WTC11 (cell line): ENCODE measurements at regions not wholly inside any gene's neighbourhood (a gene's known extent, or its start where the extent isn't known, plus 50 kb on each side); places are given as distances from the start of the nearest gene placed in this dataset.

Source experiments
- EMX1 ChIP-seq: fragments of 250-450 bp; sonication (Bioruptor Pico); IDR thresholded peaks from 2 replicates; pipeline ENCODE4 v1.8.0; 2021; ENCODE audit warnings: mild to moderate bottlenecking
- ESRRA ChIP-seq: sonication (generic); formaldehyde crosslinking; IDR thresholded peaks from 2 replicates; pipeline ENCODE4 v1.8.1; 2022; ENCODE audit warnings: mild to moderate bottlenecking, missing genetic modification reagents, borderline replicate concordance
- HMGXB4 ChIP-seq: sonication (generic); formaldehyde crosslinking; IDR thresholded peaks from 2 replicates; pipeline ENCODE4 v1.8.1; 2023; ENCODE audit warnings: mild to moderate bottlenecking, moderate library complexity, missing genetic modification reagents
- JUN ChIP-seq: sonication (generic); formaldehyde crosslinking; IDR thresholded peaks from 2 replicates; pipeline ENCODE4 v1.8.0; 2023; ENCODE audit warnings: mild to moderate bottlenecking, missing genetic modification reagents
- RELA ChIP-seq: sonication (generic); formaldehyde crosslinking; IDR thresholded peaks from 2 replicates; pipeline ENCODE4 v1.8.1; 2022; ENCODE audit warnings: missing genetic modification reagents, mild to moderate bottlenecking, borderline replicate concordance
- SMAD3 ChIP-seq: sonication (generic); formaldehyde crosslinking; IDR thresholded peaks from 2 replicates; pipeline ENCODE4 v1.8.0; 2022; ENCODE audit warnings: missing genetic modification reagents, mild to moderate bottlenecking, borderline replicate concordance
- ZBTB21 ChIP-seq: sonication (generic); formaldehyde crosslinking; IDR thresholded peaks from 2 replicates; pipeline ENCODE4 v1.8.1; 2023; ENCODE audit warnings: mild to moderate bottlenecking, missing genetic modification reagents, borderline replicate concordance
- ZNF416 ChIP-seq: fragments of 250-450 bp; sonication (Bioruptor Pico); IDR thresholded peaks from 2 replicates; pipeline ENCODE4 v1.9.0; 2021; ENCODE audit warnings: mild to moderate bottlenecking, inconsistent platforms
- TF ChIP-seq, protein P1 (sequence below): sonication (generic); formaldehyde crosslinking; IDR thresholded peaks from 2 replicates; pipeline ENCODE4 v1.8.0; 2022; ENCODE audit warnings: mild to moderate bottlenecking, missing genetic modification reagents
- TF ChIP-seq, protein P2 (sequence below): fragments of 200-600 bp; IDR thresholded peaks from 2 replicates; pipeline ENCODE4 v1.8.0; 2022; ENCODE audit warnings: antibody characterized with exemption
- TF ChIP-seq, protein P3 (sequence below): sonication (generic); formaldehyde crosslinking; IDR thresholded peaks from 2 replicates; pipeline ENCODE4 v1.8.0; 2023; ENCODE audit warnings: missing genetic modification reagents, mild to moderate bottlenecking, borderline replicate concordance
- TF ChIP-seq, protein P4 (sequence below): sonication (generic); formaldehyde crosslinking; IDR thresholded peaks from 2 replicates; pipeline ENCODE4 v1.8.1; 2022; ENCODE audit warnings: low read depth, missing genetic modification reagents, borderline replicate concordance
- TF ChIP-seq, protein P5 (sequence below): sonication (generic); formaldehyde crosslinking; IDR thresholded peaks from 2 replicates; pipeline ENCODE4 v1.8.0; 2022; ENCODE audit warnings: mild to moderate bottlenecking, missing genetic modification reagents

- TF ChIP-seq ZBTB21 (CRISPR knock-in tag): no peak
- TF ChIP-seq, protein P1, sequence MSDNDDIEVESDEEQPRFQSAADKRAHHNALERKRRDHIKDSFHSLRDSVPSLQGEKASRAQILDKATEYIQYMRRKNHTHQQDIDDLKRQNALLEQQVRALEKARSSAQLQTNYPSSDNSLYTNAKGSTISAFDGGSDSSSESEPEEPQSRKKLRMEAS: no peak
- TF ChIP-seq, protein P2, sequence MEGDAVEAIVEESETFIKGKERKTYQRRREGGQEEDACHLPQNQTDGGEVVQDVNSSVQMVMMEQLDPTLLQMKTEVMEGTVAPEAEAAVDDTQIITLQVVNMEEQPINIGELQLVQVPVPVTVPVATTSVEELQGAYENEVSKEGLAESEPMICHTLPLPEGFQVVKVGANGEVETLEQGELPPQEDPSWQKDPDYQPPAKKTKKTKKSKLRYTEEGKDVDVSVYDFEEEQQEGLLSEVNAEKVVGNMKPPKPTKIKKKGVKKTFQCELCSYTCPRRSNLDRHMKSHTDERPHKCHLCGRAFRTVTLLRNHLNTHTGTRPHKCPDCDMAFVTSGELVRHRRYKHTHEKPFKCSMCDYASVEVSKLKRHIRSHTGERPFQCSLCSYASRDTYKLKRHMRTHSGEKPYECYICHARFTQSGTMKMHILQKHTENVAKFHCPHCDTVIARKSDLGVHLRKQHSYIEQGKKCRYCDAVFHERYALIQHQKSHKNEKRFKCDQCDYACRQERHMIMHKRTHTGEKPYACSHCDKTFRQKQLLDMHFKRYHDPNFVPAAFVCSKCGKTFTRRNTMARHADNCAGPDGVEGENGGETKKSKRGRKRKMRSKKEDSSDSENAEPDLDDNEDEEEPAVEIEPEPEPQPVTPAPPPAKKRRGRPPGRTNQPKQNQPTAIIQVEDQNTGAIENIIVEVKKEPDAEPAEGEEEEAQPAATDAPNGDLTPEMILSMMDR: no peak
- TF ChIP-seq, protein P3, sequence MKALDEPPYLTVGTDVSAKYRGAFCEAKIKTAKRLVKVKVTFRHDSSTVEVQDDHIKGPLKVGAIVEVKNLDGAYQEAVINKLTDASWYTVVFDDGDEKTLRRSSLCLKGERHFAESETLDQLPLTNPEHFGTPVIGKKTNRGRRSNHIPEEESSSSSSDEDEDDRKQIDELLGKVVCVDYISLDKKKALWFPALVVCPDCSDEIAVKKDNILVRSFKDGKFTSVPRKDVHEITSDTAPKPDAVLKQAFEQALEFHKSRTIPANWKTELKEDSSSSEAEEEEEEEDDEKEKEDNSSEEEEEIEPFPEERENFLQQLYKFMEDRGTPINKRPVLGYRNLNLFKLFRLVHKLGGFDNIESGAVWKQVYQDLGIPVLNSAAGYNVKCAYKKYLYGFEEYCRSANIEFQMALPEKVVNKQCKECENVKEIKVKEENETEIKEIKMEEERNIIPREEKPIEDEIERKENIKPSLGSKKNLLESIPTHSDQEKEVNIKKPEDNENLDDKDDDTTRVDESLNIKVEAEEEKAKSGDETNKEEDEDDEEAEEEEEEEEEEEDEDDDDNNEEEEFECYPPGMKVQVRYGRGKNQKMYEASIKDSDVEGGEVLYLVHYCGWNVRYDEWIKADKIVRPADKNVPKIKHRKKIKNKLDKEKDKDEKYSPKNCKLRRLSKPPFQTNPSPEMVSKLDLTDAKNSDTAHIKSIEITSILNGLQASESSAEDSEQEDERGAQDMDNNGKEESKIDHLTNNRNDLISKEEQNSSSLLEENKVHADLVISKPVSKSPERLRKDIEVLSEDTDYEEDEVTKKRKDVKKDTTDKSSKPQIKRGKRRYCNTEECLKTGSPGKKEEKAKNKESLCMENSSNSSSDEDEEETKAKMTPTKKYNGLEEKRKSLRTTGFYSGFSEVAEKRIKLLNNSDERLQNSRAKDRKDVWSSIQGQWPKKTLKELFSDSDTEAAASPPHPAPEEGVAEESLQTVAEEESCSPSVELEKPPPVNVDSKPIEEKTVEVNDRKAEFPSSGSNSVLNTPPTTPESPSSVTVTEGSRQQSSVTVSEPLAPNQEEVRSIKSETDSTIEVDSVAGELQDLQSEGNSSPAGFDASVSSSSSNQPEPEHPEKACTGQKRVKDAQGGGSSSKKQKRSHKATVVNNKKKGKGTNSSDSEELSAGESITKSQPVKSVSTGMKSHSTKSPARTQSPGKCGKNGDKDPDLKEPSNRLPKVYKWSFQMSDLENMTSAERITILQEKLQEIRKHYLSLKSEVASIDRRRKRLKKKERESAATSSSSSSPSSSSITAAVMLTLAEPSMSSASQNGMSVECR (CRISPR knock-in tag): no peak
- TF ChIP-seq EMX1 (CRISPR knock-in tag): no peak
- TF ChIP-seq ESRRA: no peak
- TF ChIP-seq, protein P4, sequence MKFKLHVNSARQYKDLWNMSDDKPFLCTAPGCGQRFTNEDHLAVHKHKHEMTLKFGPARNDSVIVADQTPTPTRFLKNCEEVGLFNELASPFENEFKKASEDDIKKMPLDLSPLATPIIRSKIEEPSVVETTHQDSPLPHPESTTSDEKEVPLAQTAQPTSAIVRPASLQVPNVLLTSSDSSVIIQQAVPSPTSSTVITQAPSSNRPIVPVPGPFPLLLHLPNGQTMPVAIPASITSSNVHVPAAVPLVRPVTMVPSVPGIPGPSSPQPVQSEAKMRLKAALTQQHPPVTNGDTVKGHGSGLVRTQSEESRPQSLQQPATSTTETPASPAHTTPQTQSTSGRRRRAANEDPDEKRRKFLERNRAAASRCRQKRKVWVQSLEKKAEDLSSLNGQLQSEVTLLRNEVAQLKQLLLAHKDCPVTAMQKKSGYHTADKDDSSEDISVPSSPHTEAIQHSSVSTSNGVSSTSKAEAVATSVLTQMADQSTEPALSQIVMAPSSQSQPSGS: no peak
- no peak for TF ChIP-seq ZNF416 (CRISPR knock-in tag)
- no peak for TF ChIP-seq SMAD3 (CRISPR knock-in tag)
- no peak for TF ChIP-seq JUN
- no peak for TF ChIP-seq RELA (CRISPR knock-in tag)
- TF ChIP-seq, protein P5, sequence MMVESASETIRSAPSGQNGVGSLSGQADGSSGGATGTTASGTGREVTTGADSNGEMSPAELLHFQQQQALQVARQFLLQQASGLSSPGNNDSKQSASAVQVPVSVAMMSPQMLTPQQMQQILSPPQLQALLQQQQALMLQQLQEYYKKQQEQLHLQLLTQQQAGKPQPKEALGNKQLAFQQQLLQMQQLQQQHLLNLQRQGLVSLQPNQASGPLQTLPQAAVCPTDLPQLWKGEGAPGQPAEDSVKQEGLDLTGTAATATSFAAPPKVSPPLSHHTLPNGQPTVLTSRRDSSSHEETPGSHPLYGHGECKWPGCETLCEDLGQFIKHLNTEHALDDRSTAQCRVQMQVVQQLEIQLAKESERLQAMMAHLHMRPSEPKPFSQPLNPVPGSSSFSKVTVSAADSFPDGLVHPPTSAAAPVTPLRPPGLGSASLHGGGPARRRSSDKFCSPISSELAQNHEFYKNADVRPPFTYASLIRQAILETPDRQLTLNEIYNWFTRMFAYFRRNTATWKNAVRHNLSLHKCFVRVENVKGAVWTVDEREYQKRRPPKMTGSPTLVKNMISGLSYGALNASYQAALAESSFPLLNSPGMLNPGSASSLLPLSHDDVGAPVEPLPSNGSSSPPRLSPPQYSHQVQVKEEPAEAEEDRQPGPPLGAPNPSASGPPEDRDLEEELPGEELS (CRISPR knock-in tag): no peak
- no peak for TF ChIP-seq HMGXB4
Measured at GRCh38 chr9:2494562-2494961, 127.0 kb upstream of the VLDLR start.
